IMR-90 (cell line): ENCODE measurements at regions not wholly inside any gene's neighbourhood (a gene's known extent, or its start where the extent isn't known, plus 50 kb on each side); places are given as distances from the start of the nearest gene placed in this dataset.

Source experiments
- CTCF ChIP-seq: conservative IDR thresholded peaks from 2 replicates; pipeline ENCODE4 v1.5.1; 2012; ENCODE audit warnings: mild to moderate bottlenecking, low read depth, low read length, improper control_type of control experiment
- MAFK ChIP-seq: IDR thresholded peaks from 2 replicates; pipeline ENCODE4 v1.6.1; 2012; ENCODE audit warnings: low read depth, low read length, improper control_type of control experiment
- MXI1 ChIP-seq: IDR thresholded peaks from 2 replicates; pipeline ENCODE4 v1.6.1; 2012; ENCODE audit warnings: low read depth, mild to moderate bottlenecking, low read length, moderate library complexity, borderline replicate concordance
- NFE2L2 ChIP-seq: fragments of 150-350 bp; IDR thresholded peaks from 2 replicates; pipeline ENCODE4 v1.6.1; 2016; ENCODE audit warnings: low read depth, mild to moderate bottlenecking, low read length
- POLR2A ChIP-seq: IDR thresholded peaks from 2 replicates; pipeline ENCODE4 v1.6.1; 2012; ENCODE audit warnings: mild to moderate bottlenecking, low read depth, low read length
- RAD21 ChIP-seq: IDR thresholded peaks from 2 replicates; pipeline ENCODE4 v1.6.1; 2012; ENCODE audit warnings: low read length, improper control_type of control experiment

- TF ChIP-seq RAD21 (no peak), NFE2L2 (no peak), CTCF (no peak), MXI1 (no peak), POLR2A (no peak), MAFK (no peak)
These were observed 435.6 kb downstream of the DYNC2H1 start for GRCh38 chr11:103544874-103545273.
